C4-2B (cell line): ENCODE measurements at regions not wholly inside any gene's neighbourhood (a gene's known extent, or its start where the extent isn't known, plus 50 kb on each side); places are given as distances from the start of the nearest gene placed in this dataset.

ENCODE experiments used
- H3K27ac ChIP-seq: fragments of 450-650 bp; 2 replicates; pipeline ENCODE4 v1.5.1; 2017
- CTCF ChIP-seq: fragments of 450-650 bp; conservative IDR thresholded peaks from 2 replicates; pipeline ENCODE4 v1.5.1; 2017; ENCODE audit warnings: mild to moderate bottlenecking
- ZFX ChIP-seq: fragments of 450-650 bp; IDR thresholded peaks from 2 replicates; pipeline ENCODE4 v1.6.1; 2017

DNA sequence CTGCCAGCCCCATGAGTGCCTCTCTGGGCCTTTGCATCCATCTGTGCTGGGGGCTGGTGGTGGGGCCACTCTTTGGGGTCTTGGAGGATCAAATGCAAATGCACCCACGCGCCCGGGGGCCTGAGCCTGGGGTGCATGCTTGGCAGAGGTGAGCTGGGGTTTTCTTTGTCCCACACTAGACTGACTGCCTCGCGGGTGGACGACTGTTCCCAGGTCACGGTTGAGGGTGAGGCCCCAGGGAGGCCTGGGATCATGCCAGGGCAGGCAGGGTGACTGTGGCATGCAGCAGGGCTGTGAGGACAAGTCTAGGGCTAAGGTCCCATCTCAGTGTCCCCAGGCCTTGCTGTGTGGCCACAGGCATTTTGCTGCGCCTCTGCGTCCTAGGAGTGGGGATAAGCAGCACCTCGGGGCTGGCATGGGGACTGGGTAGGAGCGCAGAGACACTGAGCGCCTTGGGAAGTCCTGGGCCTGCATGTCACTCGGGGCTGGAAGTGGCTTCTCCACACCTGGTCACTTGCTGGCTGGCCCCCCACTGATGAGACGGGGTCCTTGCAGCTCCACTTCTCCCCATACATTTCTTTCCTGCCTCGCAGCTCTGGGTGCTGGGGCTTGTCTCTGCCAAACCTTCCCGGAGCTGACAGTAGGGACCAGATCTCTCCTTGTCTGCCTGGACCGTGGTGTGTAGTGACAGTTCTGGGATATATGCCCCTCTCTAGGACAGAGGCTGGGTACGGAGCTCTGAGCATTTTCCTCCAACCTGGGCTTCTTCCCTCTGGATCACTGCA lies 133.1 kb downstream of the CTTN start:
- TF ChIP-seq ZFX (no peak), CTCF (no peak)
- no peak overlapping the region for H3K27ac ChIP-seq

- no peak for TF ChIP-seq ZFX
- TF ChIP-seq CTCF = no peak
- no peak overlapping the region for H3K27ac ChIP-seq
These were observed 133.7 kb downstream of the CTTN start for GRCh38 chr11:70532066-70532440.

- no peak for TF ChIP-seq ZFX
- TF ChIP-seq CTCF = no peak
- no peak overlapping the region for H3K27ac ChIP-seq
These were observed 134.4 kb downstream of the CTTN start for GRCh38 chr11:70532731-70533130.

- H3K27ac ChIP-seq = no peak overlapping the region
- TF ChIP-seq ZFX (no peak), CTCF (no peak)
These were observed 137.1 kb downstream of the CTTN start for GRCh38 chr11:70535191-70535971.

- H3K27ac ChIP-seq = no peak overlapping the region
- TF ChIP-seq CTCF = no peak
- no peak for TF ChIP-seq ZFX
These were observed 137.9 kb downstream of the CTTN start for GRCh38 chr11:70536051-70536877.

- no peak overlapping the region for H3K27ac ChIP-seq
- no peak for TF ChIP-seq ZFX
- TF ChIP-seq CTCF = no peak
These were observed 139.5 kb downstream of the CTTN start for GRCh38 chr11:70537576-70538571.
